GM18870 (cell line): ENCODE measurements at regions not wholly inside any gene's neighbourhood (a gene's known extent, or its start where the extent isn't known, plus 50 kb on each side); places are given as distances from the start of the nearest gene placed in this dataset.
"Not testable (repeated sequence)": the region's sequence is repeated elsewhere in the genome, so short reads cannot be mapped to it uniquely, and the experiment has no call there.

Source experiments
- ATAC-seq: cut with Tn5 transposase; IDR thresholded peaks from one replicate; pipeline ENCODE4 v1.9.1; 2021; ENCODE audit warnings: moderate library complexity; ENCODE audit not compliant: unreplicated experiment

- peak; percentile 94 for ATAC-seq
Measured at GRCh38 chr3:18237251-18238005, 187.7 kb downstream of the SATB1 start.

- no peak for ATAC-seq
Measured at GRCh38 chr3:18236726-18237125, 188.4 kb downstream of the SATB1 start.

- no peak for ATAC-seq
Measured at GRCh38 chr3:18234717-18235335, 190.3 kb downstream of the SATB1 start.

GRCh38 chr3:18233987-18234716 is 191.0 kb downstream of the SATB1 start:
- ATAC-seq = no peak

GRCh38 chr3:18232317-18232716 is 192.8 kb downstream of the SATB1 start:
- no peak for ATAC-seq

- no peak for ATAC-seq
Measured at GRCh38 chr3:18228060-18228459, 197.1 kb downstream of the SATB1 start.

- no peak for ATAC-seq
Measured at GRCh38 chr3:18225709-18226108, 199.4 kb downstream of the SATB1 start.

- no peak for ATAC-seq
Measured at GRCh38 chr3:18224426-18224825, 200.7 kb downstream of the SATB1 start.

GRCh38 chr3:18223974-18224373 is 201.2 kb downstream of the SATB1 start:
- ATAC-seq = peak; percentile 33

GRCh38 chr3:18223571-18223970 is 201.6 kb downstream of the SATB1 start:
- peak; percentile 97 for ATAC-seq

- no peak for ATAC-seq
Measured at GRCh38 chr3:18222686-18223085, 202.5 kb downstream of the SATB1 start.

GRCh38 chr3:18217507-18218174 is 207.5 kb downstream of the SATB1 start:
- ATAC-seq = peak; percentile 37

- no peak for ATAC-seq
Measured at GRCh38 chr3:18216996-18217395, 208.1 kb downstream of the SATB1 start.

GRCh38 chr3:18215639-18216038 is 209.5 kb downstream of the SATB1 start:
- ATAC-seq = no peak

- no peak for ATAC-seq
Measured at GRCh38 chr3:18211116-18211515, 214.0 kb downstream of the SATB1 start.

GRCh38 chr3:18208856-18209255 is 216.3 kb downstream of the SATB1 start:
- ATAC-seq = no peak

- no peak for ATAC-seq
Measured at GRCh38 chr3:18208091-18208490, 217.0 kb downstream of the SATB1 start.

GRCh38 chr3:18207226-18207625 is 217.9 kb downstream of the SATB1 start:
- no peak for ATAC-seq

GRCh38 chr3:18205701-18206100 is 219.4 kb downstream of the SATB1 start:
- not testable (repeated sequence) for ATAC-seq

- no peak for ATAC-seq
Measured at GRCh38 chr3:18201315-18201714, 223.8 kb downstream of the SATB1 start.

GRCh38 chr3:18199757-18200156 is 225.4 kb downstream of the SATB1 start:
- ATAC-seq = no peak
